ENCODE measurements at regions not wholly inside any gene's neighbourhood (a gene's known extent, or its start where the extent isn't known, plus 50 kb on each side); places are given as distances from the start of the nearest gene placed in this dataset.

DNA sequence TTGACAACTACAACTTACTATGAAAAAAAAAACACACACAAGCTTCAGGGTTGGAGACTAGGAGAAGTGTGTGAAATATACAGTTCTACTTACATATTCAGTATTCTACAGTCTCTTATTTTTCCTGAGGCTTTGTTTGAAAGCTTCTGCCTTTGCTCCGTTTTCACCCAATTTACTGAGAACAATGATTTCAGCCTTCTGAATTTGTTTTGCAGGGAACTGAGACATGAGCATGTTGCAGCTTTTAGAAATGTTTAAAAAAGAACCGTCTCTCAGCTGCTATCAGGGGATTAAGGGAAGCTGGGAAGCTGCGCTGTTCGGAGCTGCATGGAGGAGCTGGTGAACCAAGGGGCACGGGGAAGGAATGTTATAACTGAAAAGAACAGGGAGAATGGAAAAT lies 85.7 kb downstream of the QDPR start:
- TF ChIP-seq EZH2 (IDR thresholded peaks at IDR 0.05; ENCODE audit: low read depth, unreplicated experiment) (no peak), POLR2AphosphoS5 (IDR thresholded peaks at IDR 0.05; ENCODE audit: low read depth) (no peak), EZH2phosphoT487 (IDR thresholded peaks at IDR 0.05; ENCODE audit: unreplicated experiment) (no peak), CREB1 (CRISPR knock-in tag; IDR thresholded peaks at IDR 0.05; ENCODE audit: low read depth) (no peak)
- TF ChIP-seq, protein P1, sequence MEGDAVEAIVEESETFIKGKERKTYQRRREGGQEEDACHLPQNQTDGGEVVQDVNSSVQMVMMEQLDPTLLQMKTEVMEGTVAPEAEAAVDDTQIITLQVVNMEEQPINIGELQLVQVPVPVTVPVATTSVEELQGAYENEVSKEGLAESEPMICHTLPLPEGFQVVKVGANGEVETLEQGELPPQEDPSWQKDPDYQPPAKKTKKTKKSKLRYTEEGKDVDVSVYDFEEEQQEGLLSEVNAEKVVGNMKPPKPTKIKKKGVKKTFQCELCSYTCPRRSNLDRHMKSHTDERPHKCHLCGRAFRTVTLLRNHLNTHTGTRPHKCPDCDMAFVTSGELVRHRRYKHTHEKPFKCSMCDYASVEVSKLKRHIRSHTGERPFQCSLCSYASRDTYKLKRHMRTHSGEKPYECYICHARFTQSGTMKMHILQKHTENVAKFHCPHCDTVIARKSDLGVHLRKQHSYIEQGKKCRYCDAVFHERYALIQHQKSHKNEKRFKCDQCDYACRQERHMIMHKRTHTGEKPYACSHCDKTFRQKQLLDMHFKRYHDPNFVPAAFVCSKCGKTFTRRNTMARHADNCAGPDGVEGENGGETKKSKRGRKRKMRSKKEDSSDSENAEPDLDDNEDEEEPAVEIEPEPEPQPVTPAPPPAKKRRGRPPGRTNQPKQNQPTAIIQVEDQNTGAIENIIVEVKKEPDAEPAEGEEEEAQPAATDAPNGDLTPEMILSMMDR (conservative IDR thresholded peaks at IDR 0.05; ENCODE audit: low read depth in 2 of 2): no peak
- TF ChIP-seq, protein P2, sequence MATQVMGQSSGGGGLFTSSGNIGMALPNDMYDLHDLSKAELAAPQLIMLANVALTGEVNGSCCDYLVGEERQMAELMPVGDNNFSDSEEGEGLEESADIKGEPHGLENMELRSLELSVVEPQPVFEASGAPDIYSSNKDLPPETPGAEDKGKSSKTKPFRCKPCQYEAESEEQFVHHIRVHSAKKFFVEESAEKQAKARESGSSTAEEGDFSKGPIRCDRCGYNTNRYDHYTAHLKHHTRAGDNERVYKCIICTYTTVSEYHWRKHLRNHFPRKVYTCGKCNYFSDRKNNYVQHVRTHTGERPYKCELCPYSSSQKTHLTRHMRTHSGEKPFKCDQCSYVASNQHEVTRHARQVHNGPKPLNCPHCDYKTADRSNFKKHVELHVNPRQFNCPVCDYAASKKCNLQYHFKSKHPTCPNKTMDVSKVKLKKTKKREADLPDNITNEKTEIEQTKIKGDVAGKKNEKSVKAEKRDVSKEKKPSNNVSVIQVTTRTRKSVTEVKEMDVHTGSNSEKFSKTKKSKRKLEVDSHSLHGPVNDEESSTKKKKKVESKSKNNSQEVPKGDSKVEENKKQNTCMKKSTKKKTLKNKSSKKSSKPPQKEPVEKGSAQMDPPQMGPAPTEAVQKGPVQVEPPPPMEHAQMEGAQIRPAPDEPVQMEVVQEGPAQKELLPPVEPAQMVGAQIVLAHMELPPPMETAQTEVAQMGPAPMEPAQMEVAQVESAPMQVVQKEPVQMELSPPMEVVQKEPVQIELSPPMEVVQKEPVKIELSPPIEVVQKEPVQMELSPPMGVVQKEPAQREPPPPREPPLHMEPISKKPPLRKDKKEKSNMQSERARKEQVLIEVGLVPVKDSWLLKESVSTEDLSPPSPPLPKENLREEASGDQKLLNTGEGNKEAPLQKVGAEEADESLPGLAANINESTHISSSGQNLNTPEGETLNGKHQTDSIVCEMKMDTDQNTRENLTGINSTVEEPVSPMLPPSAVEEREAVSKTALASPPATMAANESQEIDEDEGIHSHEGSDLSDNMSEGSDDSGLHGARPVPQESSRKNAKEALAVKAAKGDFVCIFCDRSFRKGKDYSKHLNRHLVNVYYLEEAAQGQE (IDR thresholded peaks at IDR 0.05; ENCODE audit: unreplicated experiment): no peak
- TF ChIP-seq, protein P3, sequence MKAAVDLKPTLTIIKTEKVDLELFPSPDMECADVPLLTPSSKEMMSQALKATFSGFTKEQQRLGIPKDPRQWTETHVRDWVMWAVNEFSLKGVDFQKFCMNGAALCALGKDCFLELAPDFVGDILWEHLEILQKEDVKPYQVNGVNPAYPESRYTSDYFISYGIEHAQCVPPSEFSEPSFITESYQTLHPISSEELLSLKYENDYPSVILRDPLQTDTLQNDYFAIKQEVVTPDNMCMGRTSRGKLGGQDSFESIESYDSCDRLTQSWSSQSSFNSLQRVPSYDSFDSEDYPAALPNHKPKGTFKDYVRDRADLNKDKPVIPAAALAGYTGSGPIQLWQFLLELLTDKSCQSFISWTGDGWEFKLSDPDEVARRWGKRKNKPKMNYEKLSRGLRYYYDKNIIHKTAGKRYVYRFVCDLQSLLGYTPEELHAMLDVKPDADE (IDR thresholded peaks at IDR 0.05): no peak

Measured in GM23338 (cell line).